WTC11 (cell line): ENCODE measurements at regions not wholly inside any gene's neighbourhood (a gene's known extent, or its start where the extent isn't known, plus 50 kb on each side); places are given as distances from the start of the nearest gene placed in this dataset.

ENCODE experiments used
- ATAC-seq: fragments of 200-7000 bp; cut with Tn5 transposase; 2 replicates; pipeline ENCODE4 v1.10.0; 2021; ENCODE audit warnings: mild to moderate bottlenecking, moderate library complexity
- CTCF ChIA-PET: fragments of 300-600 bp; sonication (Branson Sonifier 250); formaldehyde crosslinking; loops from one replicate; lab custom pipeline; 2021; ENCODE audit warnings: antibody characterized with exemption; lab: Charles Lee
- POLR2A ChIA-PET: fragments of 350-600 bp; sonication (Branson Sonifier 250); formaldehyde crosslinking; loops from one replicate; lab custom pipeline; 2021; ENCODE audit warnings: antibody characterized with exemption; lab: Charles Lee
- DNase-seq: peaks from one replicate; pipeline ENCODE4 v3.0.0; 2021; ENCODE audit warnings: low spot score
- H3K27ac Mint-ChIP-seq: 2 replicates; pipeline ENCODE4 v1.8.0; 2021; ENCODE audit warnings: mixed read lengths
- H3K27me3 Mint-ChIP-seq: 2 replicates; pipeline ENCODE4 v1.8.0; 2021; ENCODE audit warnings: low read depth, mild to moderate bottlenecking, moderate library complexity, mixed read lengths
- H3K36me3 Mint-ChIP-seq: 2 replicates; pipeline ENCODE4 v1.8.0; 2021; ENCODE audit warnings: mixed read lengths
- H3K4me1 Mint-ChIP-seq: 2 replicates; pipeline ENCODE4 v1.8.0; 2022; ENCODE audit warnings: mixed read lengths
- H3K4me3 Mint-ChIP-seq: 2 replicates; pipeline ENCODE4 v1.8.0; 2021; ENCODE audit warnings: mild to moderate bottlenecking, moderate library complexity, mixed read lengths
- H3K9me3 Mint-ChIP-seq: 2 replicates; pipeline ENCODE4 v1.8.0; 2021; ENCODE audit warnings: mixed read lengths
- CDX4 ChIP-seq: fragments of 250-450 bp; sonication (Bioruptor Pico); IDR thresholded peaks from 2 replicates; pipeline ENCODE4 v1.9.0; 2021; ENCODE audit warnings: moderate library complexity, mild to moderate bottlenecking, inconsistent platforms, borderline replicate concordance
- CREM ChIP-seq: sonication (generic); formaldehyde crosslinking; IDR thresholded peaks from 2 replicates; pipeline ENCODE4 v1.8.1; 2022; ENCODE audit warnings: mild to moderate bottlenecking, missing genetic modification reagents, moderate library complexity
- CTCF ChIP-seq: fragments of 200-600 bp; IDR thresholded peaks from 2 replicates; pipeline ENCODE4 v1.8.0; 2022; ENCODE audit warnings: antibody characterized with exemption
- E2F1 ChIP-seq: sonication (generic); formaldehyde crosslinking; IDR thresholded peaks from 2 replicates; pipeline ENCODE4 v1.8.0; 2022; ENCODE audit warnings: mild to moderate bottlenecking, missing genetic modification reagents
- ETV6 ChIP-seq: sonication (generic); formaldehyde crosslinking; IDR thresholded peaks from 2 replicates; pipeline ENCODE4 v1.8.1; 2022; ENCODE audit warnings: mild to moderate bottlenecking, missing genetic modification reagents
- FOXJ3 ChIP-seq: sonication (generic); formaldehyde crosslinking; IDR thresholded peaks from 2 replicates; pipeline ENCODE4 v1.9.0; 2021; ENCODE audit warnings: missing genetic modification reagents, mild to moderate bottlenecking, borderline replicate concordance
- HMGA2 ChIP-seq: fragments of 250-450 bp; sonication (Bioruptor Pico); IDR thresholded peaks from 2 replicates; pipeline ENCODE4 v1.4.0; 2021; ENCODE audit warnings: mild to moderate bottlenecking, moderate library complexity
- NR1H2 ChIP-seq: sonication (generic); formaldehyde crosslinking; IDR thresholded peaks from 2 replicates; pipeline ENCODE4 v1.9.0; 2021; ENCODE audit warnings: mild to moderate bottlenecking, moderate library complexity, missing genetic modification reagents
- PRRX2 ChIP-seq: fragments of 250-450 bp; sonication (Bioruptor Pico); IDR thresholded peaks from 2 replicates; pipeline ENCODE4 v1.8.0; 2021; ENCODE audit warnings: mild to moderate bottlenecking
- SMAD3 ChIP-seq: sonication (generic); formaldehyde crosslinking; IDR thresholded peaks from 2 replicates; pipeline ENCODE4 v1.8.0; 2022; ENCODE audit warnings: missing genetic modification reagents, mild to moderate bottlenecking, borderline replicate concordance
- ZNF263 ChIP-seq: sonication (generic); formaldehyde crosslinking; IDR thresholded peaks from 2 replicates; pipeline ENCODE4 v1.8.1; 2022; ENCODE audit warnings: low read depth, mild to moderate bottlenecking, moderate library complexity, missing genetic modification reagents
- ZNF317 ChIP-seq: sonication (generic); formaldehyde crosslinking; IDR thresholded peaks from 2 replicates; pipeline ENCODE4 v1.8.1; 2023; ENCODE audit warnings: low read depth, mild to moderate bottlenecking, moderate library complexity, missing genetic modification reagents, borderline replicate concordance
- TF ChIP-seq, protein P1 (sequence below): sonication (generic); formaldehyde crosslinking; IDR thresholded peaks from 2 replicates; pipeline ENCODE4 v1.8.0; 2023; ENCODE audit warnings: mild to moderate bottlenecking, missing genetic modification reagents
- TF ChIP-seq, protein P2 (sequence below): fragments of 250-450 bp; sonication (Bioruptor Pico); IDR thresholded peaks from 2 replicates; pipeline ENCODE4 v1.9.0; 2021; ENCODE audit warnings: mild to moderate bottlenecking
- TF ChIP-seq, protein P3 (sequence below): sonication (generic); formaldehyde crosslinking; IDR thresholded peaks from 2 replicates; pipeline ENCODE4 v1.8.0; 2023; ENCODE audit warnings: missing genetic modification reagents, mild to moderate bottlenecking, borderline replicate concordance

- TF ChIP-seq, protein P1, sequence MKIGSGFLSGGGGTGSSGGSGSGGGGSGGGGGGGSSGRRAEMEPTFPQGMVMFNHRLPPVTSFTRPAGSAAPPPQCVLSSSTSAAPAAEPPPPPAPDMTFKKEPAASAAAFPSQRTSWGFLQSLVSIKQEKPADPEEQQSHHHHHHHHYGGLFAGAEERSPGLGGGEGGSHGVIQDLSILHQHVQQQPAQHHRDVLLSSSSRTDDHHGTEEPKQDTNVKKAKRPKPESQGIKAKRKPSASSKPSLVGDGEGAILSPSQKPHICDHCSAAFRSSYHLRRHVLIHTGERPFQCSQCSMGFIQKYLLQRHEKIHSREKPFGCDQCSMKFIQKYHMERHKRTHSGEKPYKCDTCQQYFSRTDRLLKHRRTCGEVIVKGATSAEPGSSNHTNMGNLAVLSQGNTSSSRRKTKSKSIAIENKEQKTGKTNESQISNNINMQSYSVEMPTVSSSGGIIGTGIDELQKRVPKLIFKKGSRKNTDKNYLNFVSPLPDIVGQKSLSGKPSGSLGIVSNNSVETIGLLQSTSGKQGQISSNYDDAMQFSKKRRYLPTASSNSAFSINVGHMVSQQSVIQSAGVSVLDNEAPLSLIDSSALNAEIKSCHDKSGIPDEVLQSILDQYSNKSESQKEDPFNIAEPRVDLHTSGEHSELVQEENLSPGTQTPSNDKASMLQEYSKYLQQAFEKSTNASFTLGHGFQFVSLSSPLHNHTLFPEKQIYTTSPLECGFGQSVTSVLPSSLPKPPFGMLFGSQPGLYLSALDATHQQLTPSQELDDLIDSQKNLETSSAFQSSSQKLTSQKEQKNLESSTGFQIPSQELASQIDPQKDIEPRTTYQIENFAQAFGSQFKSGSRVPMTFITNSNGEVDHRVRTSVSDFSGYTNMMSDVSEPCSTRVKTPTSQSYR = no peak
These were observed 680.4 kb upstream of the POM121L12 start (continued) for GRCh38 chr7:52355053-52355452.

- no peaks in the 10 kb centered on the region for H3K4me1 Mint-ChIP-seq
- TF ChIP-seq ETV6 (CRISPR knock-in tag) (no peak), CDX4 (CRISPR knock-in tag) (no peak), E2F1 (CRISPR knock-in tag) (no peak), CTCF (no peak), NR1H2 (CRISPR knock-in tag) (no peak), ZNF263 (no peak), ZNF317 (CRISPR knock-in tag) (no peak), SMAD3 (CRISPR knock-in tag) (no peak), PRRX2 (CRISPR knock-in tag) (no peak), HMGA2 (no peak), FOXJ3 (no peak), CREM (no peak)
- TF ChIP-seq, protein P2, sequence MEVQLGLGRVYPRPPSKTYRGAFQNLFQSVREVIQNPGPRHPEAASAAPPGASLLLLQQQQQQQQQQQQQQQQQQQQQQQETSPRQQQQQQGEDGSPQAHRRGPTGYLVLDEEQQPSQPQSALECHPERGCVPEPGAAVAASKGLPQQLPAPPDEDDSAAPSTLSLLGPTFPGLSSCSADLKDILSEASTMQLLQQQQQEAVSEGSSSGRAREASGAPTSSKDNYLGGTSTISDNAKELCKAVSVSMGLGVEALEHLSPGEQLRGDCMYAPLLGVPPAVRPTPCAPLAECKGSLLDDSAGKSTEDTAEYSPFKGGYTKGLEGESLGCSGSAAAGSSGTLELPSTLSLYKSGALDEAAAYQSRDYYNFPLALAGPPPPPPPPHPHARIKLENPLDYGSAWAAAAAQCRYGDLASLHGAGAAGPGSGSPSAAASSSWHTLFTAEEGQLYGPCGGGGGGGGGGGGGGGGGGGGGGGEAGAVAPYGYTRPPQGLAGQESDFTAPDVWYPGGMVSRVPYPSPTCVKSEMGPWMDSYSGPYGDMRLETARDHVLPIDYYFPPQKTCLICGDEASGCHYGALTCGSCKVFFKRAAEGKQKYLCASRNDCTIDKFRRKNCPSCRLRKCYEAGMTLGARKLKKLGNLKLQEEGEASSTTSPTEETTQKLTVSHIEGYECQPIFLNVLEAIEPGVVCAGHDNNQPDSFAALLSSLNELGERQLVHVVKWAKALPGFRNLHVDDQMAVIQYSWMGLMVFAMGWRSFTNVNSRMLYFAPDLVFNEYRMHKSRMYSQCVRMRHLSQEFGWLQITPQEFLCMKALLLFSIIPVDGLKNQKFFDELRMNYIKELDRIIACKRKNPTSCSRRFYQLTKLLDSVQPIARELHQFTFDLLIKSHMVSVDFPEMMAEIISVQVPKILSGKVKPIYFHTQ (CRISPR knock-in tag) = no peak
- TF ChIP-seq, protein P1 = no peak
- TF ChIP-seq, protein P3, sequence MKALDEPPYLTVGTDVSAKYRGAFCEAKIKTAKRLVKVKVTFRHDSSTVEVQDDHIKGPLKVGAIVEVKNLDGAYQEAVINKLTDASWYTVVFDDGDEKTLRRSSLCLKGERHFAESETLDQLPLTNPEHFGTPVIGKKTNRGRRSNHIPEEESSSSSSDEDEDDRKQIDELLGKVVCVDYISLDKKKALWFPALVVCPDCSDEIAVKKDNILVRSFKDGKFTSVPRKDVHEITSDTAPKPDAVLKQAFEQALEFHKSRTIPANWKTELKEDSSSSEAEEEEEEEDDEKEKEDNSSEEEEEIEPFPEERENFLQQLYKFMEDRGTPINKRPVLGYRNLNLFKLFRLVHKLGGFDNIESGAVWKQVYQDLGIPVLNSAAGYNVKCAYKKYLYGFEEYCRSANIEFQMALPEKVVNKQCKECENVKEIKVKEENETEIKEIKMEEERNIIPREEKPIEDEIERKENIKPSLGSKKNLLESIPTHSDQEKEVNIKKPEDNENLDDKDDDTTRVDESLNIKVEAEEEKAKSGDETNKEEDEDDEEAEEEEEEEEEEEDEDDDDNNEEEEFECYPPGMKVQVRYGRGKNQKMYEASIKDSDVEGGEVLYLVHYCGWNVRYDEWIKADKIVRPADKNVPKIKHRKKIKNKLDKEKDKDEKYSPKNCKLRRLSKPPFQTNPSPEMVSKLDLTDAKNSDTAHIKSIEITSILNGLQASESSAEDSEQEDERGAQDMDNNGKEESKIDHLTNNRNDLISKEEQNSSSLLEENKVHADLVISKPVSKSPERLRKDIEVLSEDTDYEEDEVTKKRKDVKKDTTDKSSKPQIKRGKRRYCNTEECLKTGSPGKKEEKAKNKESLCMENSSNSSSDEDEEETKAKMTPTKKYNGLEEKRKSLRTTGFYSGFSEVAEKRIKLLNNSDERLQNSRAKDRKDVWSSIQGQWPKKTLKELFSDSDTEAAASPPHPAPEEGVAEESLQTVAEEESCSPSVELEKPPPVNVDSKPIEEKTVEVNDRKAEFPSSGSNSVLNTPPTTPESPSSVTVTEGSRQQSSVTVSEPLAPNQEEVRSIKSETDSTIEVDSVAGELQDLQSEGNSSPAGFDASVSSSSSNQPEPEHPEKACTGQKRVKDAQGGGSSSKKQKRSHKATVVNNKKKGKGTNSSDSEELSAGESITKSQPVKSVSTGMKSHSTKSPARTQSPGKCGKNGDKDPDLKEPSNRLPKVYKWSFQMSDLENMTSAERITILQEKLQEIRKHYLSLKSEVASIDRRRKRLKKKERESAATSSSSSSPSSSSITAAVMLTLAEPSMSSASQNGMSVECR (CRISPR knock-in tag) = no peak
- DNase-seq (no peak), ATAC-seq (no peak)
- H3K9me3 Mint-ChIP-seq = no peaks in the 10 kb centered on the region
- H3K36me3 Mint-ChIP-seq = no peaks in the 10 kb centered on the region
- H3K27ac Mint-ChIP-seq = no peak overlapping the region
- CTCF ChIA-PET = no interaction called here
- POLR2A ChIA-PET = no interaction called here
- H3K27me3 Mint-ChIP-seq = no peaks in the 10 kb centered on the region
- no peak overlapping the region for H3K4me3 Mint-ChIP-seq
These were observed 683.1 kb upstream of the POM121L12 start for GRCh38 chr7:52352013-52352981.
